ENCODE measurements at regions not wholly inside any gene's neighbourhood (a gene's known extent, or its start where the extent isn't known, plus 50 kb on each side); places are given as distances from the start of the nearest gene placed in this dataset.

DNA sequence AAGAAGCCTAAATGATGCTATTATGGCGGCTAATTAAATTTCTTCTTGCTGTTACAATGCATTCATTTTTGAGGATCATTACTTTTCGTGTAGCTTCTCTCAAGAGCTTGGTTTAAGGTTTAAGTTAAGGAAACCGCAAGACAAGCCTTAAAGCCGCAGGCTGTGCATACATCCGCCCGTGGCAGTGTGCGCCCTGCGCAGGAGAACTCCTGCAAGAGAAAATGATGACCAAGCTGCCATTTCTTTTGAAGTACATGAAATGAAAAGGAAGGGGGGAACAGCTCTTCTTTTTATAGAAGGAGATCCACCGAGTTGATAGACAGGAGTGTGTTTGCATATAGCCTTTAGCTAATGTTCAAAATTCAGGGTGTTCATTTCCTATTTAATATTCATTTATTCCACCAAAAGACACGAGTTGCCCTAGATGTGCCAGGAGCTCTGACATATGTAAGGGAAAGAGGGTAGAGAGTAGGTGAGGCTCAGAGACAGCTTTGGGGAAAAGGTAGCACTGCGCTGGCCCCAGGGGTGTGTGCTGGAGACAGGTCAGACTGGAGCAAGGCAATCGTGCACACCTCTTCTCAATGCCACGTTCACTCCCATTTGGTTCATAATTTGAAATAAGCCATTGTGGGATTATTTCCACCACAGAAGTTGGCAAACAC is 112.1 kb upstream of the LDB2 start:
- TF ChIP-seq CHD1 (IDR thresholded peaks at IDR 0.05; ENCODE audit: low read depth, low read length) (no peak), CEBPB (IDR thresholded peaks at IDR 0.05; ENCODE audit: borderline replicate concordance in 1 of 2, low read depth in 2 of 2, low read length in 2 of 2) (no peak), CTCF (IDR thresholded peaks at IDR 0.05 in 2 of 3, conservative IDR thresholded peaks at IDR 0.05 in 1 of 3; ENCODE audit: control insufficient read depth in 2 of 3, extremely low read depth in 1 of 3, insufficient read depth in 1 of 3, low read depth in 3 of 3, low read length in 3 of 3) (no peak), JUND (IDR thresholded peaks at IDR 0.05; ENCODE audit: low read depth, low read length) (no peak), JUNB (IDR thresholded peaks at IDR 0.05) (no peak), CHD2 (IDR thresholded peaks at IDR 0.05; ENCODE audit: borderline replicate concordance, low read depth, low read length) (no peak), IRF3 (IDR thresholded peaks at IDR 0.05) (no peak), POLR2AphosphoS5 (IDR thresholded peaks at IDR 0.05; ENCODE audit: low read length) (no peak), ZSCAN29 (IDR thresholded peaks at IDR 0.05) (no peak)
- TF ChIP-seq, protein P1, sequence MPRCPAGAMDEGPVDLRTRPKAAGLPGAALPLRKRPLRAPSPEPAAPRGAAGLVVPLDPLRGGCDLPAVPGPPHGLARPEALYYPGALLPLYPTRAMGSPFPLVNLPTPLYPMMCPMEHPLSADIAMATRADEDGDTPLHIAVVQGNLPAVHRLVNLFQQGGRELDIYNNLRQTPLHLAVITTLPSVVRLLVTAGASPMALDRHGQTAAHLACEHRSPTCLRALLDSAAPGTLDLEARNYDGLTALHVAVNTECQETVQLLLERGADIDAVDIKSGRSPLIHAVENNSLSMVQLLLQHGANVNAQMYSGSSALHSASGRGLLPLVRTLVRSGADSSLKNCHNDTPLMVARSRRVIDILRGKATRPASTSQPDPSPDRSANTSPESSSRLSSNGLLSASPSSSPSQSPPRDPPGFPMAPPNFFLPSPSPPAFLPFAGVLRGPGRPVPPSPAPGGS (IDR thresholded peaks at IDR 0.05; ENCODE audit: borderline replicate concordance, insufficient read depth, low read depth, low read length, poor library complexity, severe bottlenecking), result no peak
